ENCODE measurements at regions not wholly inside any gene's neighbourhood (a gene's known extent, or its start where the extent isn't known, plus 50 kb on each side); places are given as distances from the start of the nearest gene placed in this dataset.

DNA sequence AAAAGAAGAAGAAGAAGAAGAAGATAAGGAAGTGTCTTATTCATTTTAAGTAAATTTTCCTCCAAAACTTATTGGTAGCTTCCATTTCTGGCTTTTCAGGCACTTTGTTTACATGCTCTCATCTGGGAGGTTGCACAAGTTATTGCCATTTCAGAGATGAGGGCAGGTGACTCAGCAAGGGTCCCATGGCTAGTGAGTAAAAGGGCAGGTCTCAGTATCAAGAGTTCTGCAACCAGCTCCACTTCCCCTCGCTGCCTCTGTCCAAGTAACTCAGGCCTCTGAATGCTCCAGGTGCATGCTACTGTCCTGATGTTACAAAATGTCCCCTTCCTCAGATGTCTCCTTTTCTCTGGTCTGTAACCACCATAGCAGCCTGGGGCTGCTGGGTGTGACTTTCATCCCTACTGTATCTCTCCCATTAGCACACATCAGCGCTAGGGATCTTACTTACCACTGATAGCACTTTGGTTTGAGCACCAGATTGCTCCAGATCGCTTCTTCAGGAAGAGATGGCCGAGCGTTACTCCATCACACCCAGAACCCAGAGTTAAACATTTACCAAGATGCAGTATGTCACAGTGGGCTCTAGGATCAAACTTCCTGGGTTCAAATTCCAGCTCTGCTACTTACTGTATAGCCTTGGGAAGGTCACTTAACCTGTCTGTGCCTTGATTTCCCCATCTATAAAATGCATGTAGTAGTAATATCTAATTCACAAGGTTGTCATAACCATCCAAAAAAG, 57.4 kb upstream of the LAPTM4A start:
- DNase-seq: no peak

- DNase-seq: no peak
Observed at GRCh38 chr2:20107776-20108175, 56.3 kb upstream of the LAPTM4A start.

DNA sequence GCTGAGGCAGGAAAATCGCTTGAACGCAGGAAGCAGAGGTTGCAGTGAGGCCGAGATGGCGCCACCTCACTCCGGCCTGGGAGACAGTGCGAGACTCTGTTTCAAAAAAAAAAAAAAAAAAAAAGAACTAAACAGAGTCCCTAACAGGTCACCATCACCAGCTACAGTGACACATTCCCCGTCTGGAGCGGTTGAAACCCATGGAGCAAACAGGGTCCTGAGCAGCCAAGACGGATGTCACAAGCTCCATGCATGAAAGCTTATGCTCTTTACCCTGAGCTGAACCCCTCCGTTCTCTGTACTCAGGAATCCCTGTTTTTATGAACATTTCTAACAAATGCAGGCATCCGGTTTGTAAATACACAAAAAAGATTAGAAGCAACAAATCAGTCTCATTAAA, 55.9 kb upstream of the LAPTM4A start:
- DNase-seq: no peak

- DNase-seq: no peak
Observed at GRCh38 chr2:20106746-20107145, 55.3 kb upstream of the LAPTM4A start.

DNA sequence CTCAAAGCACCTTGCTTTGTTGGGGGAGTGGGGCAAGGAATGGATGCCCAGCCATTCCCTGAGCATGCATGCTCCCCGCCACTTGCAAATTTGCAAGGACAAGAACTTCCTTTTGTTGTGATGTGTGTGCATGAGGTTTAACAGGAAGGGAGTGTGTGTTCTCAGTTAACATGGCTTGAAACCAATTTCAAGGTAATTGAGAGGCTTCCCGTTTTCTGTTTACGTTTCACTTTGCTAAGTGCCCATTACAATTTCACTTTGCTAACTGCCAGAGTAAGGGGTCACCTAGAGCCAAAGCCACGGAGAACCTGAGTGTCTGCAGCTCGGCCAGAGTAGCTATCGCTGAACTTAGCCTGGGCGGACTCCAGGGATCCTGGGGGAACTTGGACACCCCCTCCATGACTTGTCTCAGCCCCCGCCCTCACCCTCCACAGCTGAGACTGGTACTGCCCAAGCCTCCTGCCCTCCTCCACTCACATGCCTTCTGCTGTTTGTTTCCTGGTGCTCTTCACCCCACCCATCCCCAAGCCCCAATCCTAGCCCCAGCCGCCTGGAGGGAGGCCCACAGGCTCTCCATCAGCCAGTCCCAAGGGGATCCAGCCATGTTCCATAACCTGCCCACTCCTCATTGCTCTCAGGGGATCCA, 53.6 kb upstream of the LAPTM4A start:
- peak; percentile 60 for DNase-seq

DNA sequence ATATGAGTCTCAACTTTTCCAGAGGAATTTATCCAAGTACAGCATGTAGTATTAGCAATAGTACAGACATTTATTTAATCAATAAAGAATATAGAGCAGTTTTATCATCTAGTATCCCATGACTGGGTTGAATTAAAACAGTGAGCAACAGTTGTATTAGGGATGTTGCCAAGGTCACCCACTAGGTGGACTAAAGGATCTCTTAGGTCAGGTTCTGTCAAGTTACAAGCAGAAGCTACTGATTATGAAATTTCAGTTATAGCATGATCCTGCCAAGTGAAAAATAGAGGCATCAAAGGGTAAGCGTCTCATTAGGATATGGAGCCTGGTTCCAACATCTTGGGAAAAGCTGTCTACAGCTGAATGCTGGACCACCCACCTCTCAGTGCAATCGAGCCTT, 52.1 kb upstream of the LAPTM4A start:
- DNase-seq: peak; percentile 38
